Caco-2 (cell line): ENCODE measurements at regions not wholly inside any gene's neighbourhood (a gene's known extent, or its start where the extent isn't known, plus 50 kb on each side); places are given as distances from the start of the nearest gene placed in this dataset.

ENCODE experiments used
- BruUV-seq: library from RNA; stranded (reverse); fragments of 400-500 nt; replicated peaks from 2 replicates; lab custom pipeline; 2021; lab: Mats Ljungman, UMichigan
- CTCF ChIA-PET: fragments of 300-600 bp; sonication (Branson Sonifier 250); formaldehyde crosslinking; loops from one replicate; lab custom pipeline; 2022; ENCODE audit warnings: antibody characterized with exemption; lab: Charles Lee
- POLR2A ChIA-PET: fragments of 300-600 bp; sonication (Branson Sonifier 250); formaldehyde crosslinking; loops from one replicate; lab custom pipeline; 2022; ENCODE audit warnings: antibody characterized with exemption; lab: Charles Lee
- DNase-seq, 2 experiments: peaks; one replicate each; pipeline versions ENCODE4 v3.0.0 to v3.0.0-alpha.2; 2020 to 2022
- H3K27me3 ChIP-seq: replicated peaks from 2 replicates; pipeline ENCODE4 v1.6.0; 2011; ENCODE audit warnings: low read length; ENCODE audit not compliant: control insufficient read depth, insufficient read depth
- H3K36me3 ChIP-seq: 2 replicates; pipeline ENCODE4 v1.5.1; 2011; ENCODE audit warnings: low read length; ENCODE audit not compliant: control insufficient read depth, insufficient read depth
- H3K4me1 ChIP-seq: fragments of 250-450 bp; sonication (Bioruptor Pico); 2 replicates; pipeline ENCODE4 v1.5.1; 2020; ENCODE audit warnings: mild to moderate bottlenecking
- H3K4me3 ChIP-seq: 2 replicates; pipeline ENCODE4 v1.5.1; 2011; ENCODE audit warnings: low read depth, mild to moderate bottlenecking, control low read depth, low read length
- H3K9me3 ChIP-seq: fragments of 250-450 bp; sonication (Bioruptor Pico); 2 replicates; pipeline ENCODE4 v1.5.1; 2020; ENCODE audit warnings: mild to moderate bottlenecking, moderate library complexity
- H3K27ac Mint-ChIP-seq: one replicate; pipeline ENCODE4 v1.8.0; 2022; ENCODE audit warnings: mixed read lengths; ENCODE audit not compliant: unreplicated experiment
- H3K27me3 Mint-ChIP-seq: one replicate; pipeline ENCODE4 v1.8.0; 2022; ENCODE audit warnings: mixed read lengths; ENCODE audit not compliant: insufficient read depth, unreplicated experiment
- H3K36me3 Mint-ChIP-seq: one replicate; pipeline ENCODE4 v1.8.0; 2022; ENCODE audit warnings: mild to moderate bottlenecking, mixed read lengths; ENCODE audit not compliant: insufficient read depth, unreplicated experiment
- H3K4me1 Mint-ChIP-seq: one replicate; pipeline ENCODE4 v1.8.0; 2022; ENCODE audit warnings: low read depth, mixed read lengths; ENCODE audit not compliant: unreplicated experiment
- H3K4me3 Mint-ChIP-seq: one replicate; pipeline ENCODE4 v1.8.0; 2022; ENCODE audit warnings: mild to moderate bottlenecking, moderate library complexity, mixed read lengths; ENCODE audit not compliant: unreplicated experiment
- H3K9me3 Mint-ChIP-seq: one replicate; pipeline ENCODE4 v1.8.0; 2022; ENCODE audit warnings: mixed read lengths; ENCODE audit not compliant: unreplicated experiment
- intact Hi-C: fragments of 100-400 bp; cut with micrococcal nuclease; formaldehyde crosslinking; loops from one replicate; pipeline ENCODE4 v1.10.0; 2022; ENCODE audit not compliant: unreplicated experiment
- TF ChIP-seq, protein P1 (sequence below), 2 experiments: fragments of 200-600 bp in 1 of 2; IDR thresholded peaks; 1 replicate in 1 of 2; 2 replicates in 1 of 2; pipeline versions ENCODE4 v1.5.1 to v1.8.0; 2011 to 2022; ENCODE audit warnings: antibody characterized with exemption in 1 of 2, control low read depth in 1 of 2, inconsistent platforms in 1 of 2, low read depth in 1 of 2, low read length in 1 of 2, mild to moderate bottlenecking in 1 of 2, moderate library complexity in 1 of 2; ENCODE audit not compliant: insufficient read depth in 1 of 2, severe bottlenecking in 1 of 2, unreplicated experiment in 1 of 2

GRCh38 chr12:90026516-90026915 is 317.9 kb upstream of the ATP2B1 start:
- Histone ChIP-seq H3K4me1 (no peaks in the 10 kb centered on the region), H3K27me3 (no peaks in the 10 kb centered on the region), H3K9me3 (no peaks in the 10 kb centered on the region), H3K36me3 (no peaks in the 10 kb centered on the region), H3K4me3 (no peak overlapping the region)
- no TSS peak for BruUV-seq
- no peaks in the 10 kb centered on the region for H3K27me3 Mint-ChIP-seq
- CTCF ChIA-PET = no interaction called here
- POLR2A ChIA-PET = no interaction called here
- H3K4me3 Mint-ChIP-seq = no peak overlapping the region
- no peak overlapping the region for H3K27ac Mint-ChIP-seq
- H3K4me1 Mint-ChIP-seq = no peaks in the 10 kb centered on the region
- H3K9me3 Mint-ChIP-seq = no peaks in the 10 kb centered on the region
- no peaks in the 10 kb centered on the region for H3K36me3 Mint-ChIP-seq
- intact Hi-C loops = no loop called here
- DNase-seq = no peak
- TF ChIP-seq, protein P1, sequence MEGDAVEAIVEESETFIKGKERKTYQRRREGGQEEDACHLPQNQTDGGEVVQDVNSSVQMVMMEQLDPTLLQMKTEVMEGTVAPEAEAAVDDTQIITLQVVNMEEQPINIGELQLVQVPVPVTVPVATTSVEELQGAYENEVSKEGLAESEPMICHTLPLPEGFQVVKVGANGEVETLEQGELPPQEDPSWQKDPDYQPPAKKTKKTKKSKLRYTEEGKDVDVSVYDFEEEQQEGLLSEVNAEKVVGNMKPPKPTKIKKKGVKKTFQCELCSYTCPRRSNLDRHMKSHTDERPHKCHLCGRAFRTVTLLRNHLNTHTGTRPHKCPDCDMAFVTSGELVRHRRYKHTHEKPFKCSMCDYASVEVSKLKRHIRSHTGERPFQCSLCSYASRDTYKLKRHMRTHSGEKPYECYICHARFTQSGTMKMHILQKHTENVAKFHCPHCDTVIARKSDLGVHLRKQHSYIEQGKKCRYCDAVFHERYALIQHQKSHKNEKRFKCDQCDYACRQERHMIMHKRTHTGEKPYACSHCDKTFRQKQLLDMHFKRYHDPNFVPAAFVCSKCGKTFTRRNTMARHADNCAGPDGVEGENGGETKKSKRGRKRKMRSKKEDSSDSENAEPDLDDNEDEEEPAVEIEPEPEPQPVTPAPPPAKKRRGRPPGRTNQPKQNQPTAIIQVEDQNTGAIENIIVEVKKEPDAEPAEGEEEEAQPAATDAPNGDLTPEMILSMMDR (IDR thresholded peaks at IDR 0.05; ENCODE audit: insufficient read depth in 1 of 2, low read depth in 1 of 2, low read length in 1 of 2, severe bottlenecking in 1 of 2, unreplicated experiment in 1 of 2) = no peak

- DNase-seq = peak in 1 of 2 experiments; percentile 24
- TF ChIP-seq, protein P1 (IDR thresholded peaks at IDR 0.05; ENCODE audit: insufficient read depth in 1 of 2, low read depth in 1 of 2, low read length in 1 of 2, severe bottlenecking in 1 of 2, unreplicated experiment in 1 of 2) = no peak
Measured at GRCh38 chr12:90024262-90024661, 315.6 kb upstream of the ATP2B1 start.

DNA sequence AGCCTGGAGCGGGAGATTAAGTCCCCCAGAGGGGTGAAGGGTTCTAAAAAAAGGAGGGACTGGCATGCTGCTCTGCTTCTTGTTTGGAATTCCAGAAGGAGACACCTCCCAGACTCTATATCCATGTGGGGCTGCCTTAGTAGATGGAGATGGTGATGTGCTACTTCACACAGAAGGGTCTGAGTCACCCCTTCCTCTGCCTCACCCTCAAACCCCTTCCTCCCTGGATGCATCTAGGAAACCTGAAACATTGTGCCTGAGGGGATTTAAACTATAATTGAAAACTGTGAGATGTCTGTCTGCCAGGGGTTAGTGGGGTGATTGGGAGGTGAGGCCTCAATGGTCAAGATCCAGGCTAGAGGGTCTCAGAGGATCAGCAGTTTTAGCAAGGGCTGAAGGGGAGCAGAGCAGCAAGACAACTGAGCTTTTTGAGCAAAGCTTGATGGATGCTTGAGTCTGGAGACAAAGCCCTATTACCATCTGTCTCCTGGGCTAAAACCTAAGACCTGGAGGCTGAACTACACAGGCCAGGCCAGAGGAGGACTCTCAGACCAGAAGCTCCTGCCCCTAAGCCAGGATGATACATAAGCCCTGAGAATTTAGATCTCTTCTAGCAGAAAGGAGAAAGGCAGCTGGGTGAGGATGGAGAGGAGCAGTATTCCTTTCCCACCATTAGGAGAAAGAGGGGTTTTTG is 314.7 kb upstream of the ATP2B1 start:
- Histone ChIP-seq H3K27me3 (no peaks in the 10 kb centered on the region), H3K9me3 (no peaks in the 10 kb centered on the region), H3K4me1 (no peaks in the 10 kb centered on the region), H3K36me3 (no peaks in the 10 kb centered on the region), H3K4me3 (no peak overlapping the region)
- H3K36me3 Mint-ChIP-seq = no peaks in the 10 kb centered on the region
- ChIA-PET CTCF (no interaction called here), POLR2A (no interaction called here)
- H3K27me3 Mint-ChIP-seq = no peaks in the 10 kb centered on the region
- no peaks in the 10 kb centered on the region for H3K9me3 Mint-ChIP-seq
- H3K4me1 Mint-ChIP-seq = no peaks in the 10 kb centered on the region
- intact Hi-C loops = no loop called here
- TF ChIP-seq, protein P1 (IDR thresholded peaks at IDR 0.05; ENCODE audit: insufficient read depth in 1 of 2, low read depth in 1 of 2, low read length in 1 of 2, severe bottlenecking in 1 of 2, unreplicated experiment in 1 of 2) = no peak
- no peak overlapping the region for H3K27ac Mint-ChIP-seq
- no TSS peak for BruUV-seq
- DNase-seq = no peak
- no peak overlapping the region for H3K4me3 Mint-ChIP-seq

More at GRCh38 chr12:90024262-90024661, 315.6 kb upstream of the ATP2B1 start:
- Mint-ChIP-seq H3K36me3 (no peaks in the 10 kb centered on the region), H3K9me3 (no peaks in the 10 kb centered on the region), H3K27me3 (no peaks in the 10 kb centered on the region), H3K27ac (peak overlapping the region; percentile 1), H3K4me3 (no peak overlapping the region), H3K4me1 (no peaks in the 10 kb centered on the region)
- no TSS peak for BruUV-seq
- ChIA-PET POLR2A (no interaction called here), CTCF (no interaction called here)
- H3K36me3 ChIP-seq = no peaks in the 10 kb centered on the region
- no peaks in the 10 kb centered on the region for H3K9me3 ChIP-seq
- H3K4me3 ChIP-seq = no peak overlapping the region
- H3K4me1 ChIP-seq = no peaks in the 10 kb centered on the region
- H3K27me3 ChIP-seq = no peaks in the 10 kb centered on the region
- intact Hi-C loops = no loop called here
